Peyer's patch (tissue), 4 donors: ENCODE measurements at regions not wholly inside any gene's neighbourhood (a gene's known extent, or its start where the extent isn't known, plus 50 kb on each side); places are given as distances from the start of the nearest gene placed in this dataset.

ENCODE experiments used
- POLR2A ChIP-seq, 2 donors: fragments of 450-650 bp; IDR thresholded peaks; one replicate each; pipeline ENCODE4 v1.5.1; 2017; ENCODE audit warnings: antibody characterized with exemption in 2 of 2, mild to moderate bottlenecking in 2 of 2, moderate library complexity in 2 of 2
- TF ChIP-seq, protein P1 (sequence below), 6 experiments: fragments of 450-650 bp in 4 of 6; fragments of 200-600 bp in 2 of 6; sonication (generic) in 1 of 6; IDR thresholded peaks; one replicate each; pipeline ENCODE4 v1.5.1; 2017 to 2019; ENCODE audit warnings: antibody characterized with exemption in 6 of 6, mild to moderate bottlenecking in 3 of 6, moderate library complexity in 1 of 6

DNA sequence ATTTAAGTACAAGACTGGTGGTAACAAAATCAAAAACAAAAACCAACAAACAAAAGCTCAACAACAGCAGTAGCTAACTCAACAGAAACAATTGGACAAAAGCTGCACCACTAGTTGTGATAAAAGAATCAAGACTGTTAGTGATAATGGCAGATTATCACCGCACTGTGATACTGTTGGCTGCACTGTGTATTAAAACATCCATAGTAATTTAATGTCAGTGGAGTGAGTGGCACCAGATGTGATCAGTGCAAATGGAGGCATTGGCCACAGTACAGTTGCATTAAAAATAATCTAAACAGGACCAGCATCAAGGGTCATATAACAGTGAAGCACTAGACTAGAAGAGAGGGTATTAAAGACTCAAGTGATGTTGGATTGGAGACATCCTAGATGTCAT, 1341.3 kb downstream of the MRPL39 start:
- TF ChIP-seq POLR2A (IDR thresholded peaks at IDR 0.05), result no peak
- TF ChIP-seq, protein P1, sequence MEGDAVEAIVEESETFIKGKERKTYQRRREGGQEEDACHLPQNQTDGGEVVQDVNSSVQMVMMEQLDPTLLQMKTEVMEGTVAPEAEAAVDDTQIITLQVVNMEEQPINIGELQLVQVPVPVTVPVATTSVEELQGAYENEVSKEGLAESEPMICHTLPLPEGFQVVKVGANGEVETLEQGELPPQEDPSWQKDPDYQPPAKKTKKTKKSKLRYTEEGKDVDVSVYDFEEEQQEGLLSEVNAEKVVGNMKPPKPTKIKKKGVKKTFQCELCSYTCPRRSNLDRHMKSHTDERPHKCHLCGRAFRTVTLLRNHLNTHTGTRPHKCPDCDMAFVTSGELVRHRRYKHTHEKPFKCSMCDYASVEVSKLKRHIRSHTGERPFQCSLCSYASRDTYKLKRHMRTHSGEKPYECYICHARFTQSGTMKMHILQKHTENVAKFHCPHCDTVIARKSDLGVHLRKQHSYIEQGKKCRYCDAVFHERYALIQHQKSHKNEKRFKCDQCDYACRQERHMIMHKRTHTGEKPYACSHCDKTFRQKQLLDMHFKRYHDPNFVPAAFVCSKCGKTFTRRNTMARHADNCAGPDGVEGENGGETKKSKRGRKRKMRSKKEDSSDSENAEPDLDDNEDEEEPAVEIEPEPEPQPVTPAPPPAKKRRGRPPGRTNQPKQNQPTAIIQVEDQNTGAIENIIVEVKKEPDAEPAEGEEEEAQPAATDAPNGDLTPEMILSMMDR (IDR thresholded peaks at IDR 0.05), result no peak
